OCI-LY7 (cell line): ENCODE measurements at regions not wholly inside any gene's neighbourhood (a gene's known extent, or its start where the extent isn't known, plus 50 kb on each side); places are given as distances from the start of the nearest gene placed in this dataset.

Source experiments
- BruUV-seq: library from RNA; stranded (reverse); fragments of 400-500 nt; replicated peaks from 2 replicates; lab custom pipeline; 2021; lab: Mats Ljungman, UMichigan
- CTCF ChIA-PET: fragments of 300-600 bp; sonication (Branson Sonifier 250); formaldehyde crosslinking; loops from one replicate; lab custom pipeline; 2022; ENCODE audit warnings: antibody characterized with exemption; ENCODE audit not compliant: unreplicated experiment; lab: Charles Lee
- POLR2A ChIA-PET: fragments of 300-600 bp; sonication (Branson Sonifier 250); formaldehyde crosslinking; loops from one replicate; lab custom pipeline; 2022; ENCODE audit warnings: antibody characterized with exemption; lab: Charles Lee
- DNase-seq: peaks from one replicate; pipeline ENCODE4 v3.0.0-alpha.2; 2015; ENCODE audit warnings: low spot score
- H2AFZ ChIP-seq: fragments of 200-600 bp; sonication (generic), shearing (Covaris generic); 2 replicates; pipeline ENCODE4 v1.6.1; 2014; ENCODE audit warnings: mild to moderate bottlenecking, antibody characterized with exemption, low read length, moderate library complexity
- H3K27ac ChIP-seq: fragments of 200-600 bp; sonication (generic); 2 replicates; pipeline ENCODE4 v1.5.1; 2014; ENCODE audit warnings: mixed run types, low read depth, mild to moderate bottlenecking, moderate library complexity, low read length, inconsistent platforms; ENCODE audit not compliant: poor library complexity, severe bottlenecking
- H3K36me3 ChIP-seq: fragments of 200-600 bp; sonication (generic); 2 replicates; pipeline ENCODE4 v1.6.1; 2014; ENCODE audit warnings: mild to moderate bottlenecking, antibody characterized with exemption, low read length, moderate library complexity, mixed read lengths; ENCODE audit not compliant: insufficient read depth
- H3K4me1 ChIP-seq: fragments of 200-600 bp; sonication (generic); 2 replicates; pipeline ENCODE4 v1.5.1; 2014; ENCODE audit warnings: mild to moderate bottlenecking, low read length; ENCODE audit not compliant: insufficient read depth, poor library complexity, severe bottlenecking
- H3K4me2 ChIP-seq: fragments of 200-600 bp; sonication (generic); 2 replicates; pipeline ENCODE4 v1.6.1; 2014; ENCODE audit warnings: mild to moderate bottlenecking, low read length
- H3K4me3 ChIP-seq: fragments of 200-600 bp; sonication (generic); 2 replicates; pipeline ENCODE4 v1.5.1; 2014; ENCODE audit warnings: mild to moderate bottlenecking, low read depth, low read length; ENCODE audit not compliant: poor library complexity, severe bottlenecking
- H3K79me2 ChIP-seq: fragments of 200-600 bp; sonication (generic); 2 replicates; pipeline ENCODE4 v1.6.1; 2016; ENCODE audit warnings: low read depth, mild to moderate bottlenecking, low read length, moderate library complexity, mixed read lengths; ENCODE audit not compliant: insufficient read depth
- H3K9me2 ChIP-seq: fragments of 200-600 bp; sonication (generic); 2 replicates; pipeline ENCODE4 v1.6.1; 2016; ENCODE audit warnings: mild to moderate bottlenecking, low read length, mixed read lengths; ENCODE audit not compliant: insufficient read depth
- H3K9me3 ChIP-seq: fragments of 200-600 bp; sonication (generic); 2 replicates; pipeline ENCODE4 v1.6.1; 2014; ENCODE audit warnings: mild to moderate bottlenecking, mixed run types, low read length, mixed read lengths
- H4K20me1 ChIP-seq: fragments of 200-600 bp; sonication (generic); 2 replicates; pipeline ENCODE4 v1.6.1; 2014; ENCODE audit warnings: mild to moderate bottlenecking, antibody characterized with exemption, low read length, moderate library complexity, mixed read lengths; ENCODE audit not compliant: insufficient read depth
- CTCF ChIP-seq: fragments of 200-600 bp; sonication (generic); conservative IDR thresholded peaks from 2 replicates; pipeline ENCODE4 v1.5.1; 2014; ENCODE audit warnings: mild to moderate bottlenecking, antibody characterized with exemption, low read length, moderate library complexity, mixed read lengths
- EZH2phosphoT487 ChIP-seq: fragments of 200-600 bp; sonication (generic); IDR thresholded peaks from 2 replicates; pipeline ENCODE4 v1.6.1; 2018; ENCODE audit warnings: low read depth, borderline replicate concordance, mild to moderate bottlenecking, mixed run types, antibody characterized with exemption, low read length, moderate library complexity, mixed read lengths
- intact Hi-C: fragments of 100-400 bp; cut with micrococcal nuclease; formaldehyde crosslinking; loops from one replicate; pipeline ENCODE4 v1.10.0; 2022; ENCODE audit not compliant: unreplicated experiment

DNA sequence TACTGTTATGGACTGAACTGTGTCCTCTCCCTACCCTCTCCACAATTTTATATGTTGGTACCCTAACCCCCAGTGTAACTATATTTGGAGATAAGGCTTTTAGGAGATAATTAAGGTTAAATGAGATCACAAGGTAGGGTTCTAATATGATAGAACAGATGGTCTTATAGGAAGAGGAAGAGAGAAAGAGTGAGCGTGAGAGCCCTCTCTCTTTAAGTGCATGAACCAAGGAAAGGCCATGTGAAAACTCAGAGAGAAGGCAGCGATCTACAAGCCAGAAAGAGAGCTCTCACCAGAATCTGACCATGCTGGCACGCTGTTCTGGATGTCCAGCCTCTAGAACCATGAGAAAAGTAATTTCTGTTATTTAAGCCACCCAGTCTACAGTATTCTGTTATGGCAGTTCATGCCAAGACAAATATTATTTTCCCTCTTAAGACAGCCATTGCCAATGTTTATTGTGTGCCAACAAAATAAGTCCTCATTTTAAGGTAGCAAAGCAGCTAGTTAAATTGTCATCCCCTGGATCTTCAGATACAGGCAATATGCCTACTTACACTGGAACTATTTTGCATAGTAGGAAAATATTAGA, 336.2 kb downstream of the MID1IP1 start:
- Histone ChIP-seq H3K9me2 (no peaks in the 10 kb centered on the region), H3K4me3 (no peak overlapping the region), H3K9me3 (no peaks in the 10 kb centered on the region), H4K20me1 (no peaks in the 10 kb centered on the region), H3K4me2 (no peak overlapping the region), H3K27ac (no peak overlapping the region), H2AFZ (no peak overlapping the region), H3K79me2 (no peaks in the 10 kb centered on the region), H3K36me3 (no peaks in the 10 kb centered on the region), H3K4me1 (no peaks in the 10 kb centered on the region)
- TF ChIP-seq EZH2phosphoT487 (no peak), CTCF (no peak)
- ChIA-PET POLR2A (no interaction called here), CTCF (no interaction called here)
- intact Hi-C loops: no loop called here
- no TSS peak for BruUV-seq
- no peak for DNase-seq

DNA sequence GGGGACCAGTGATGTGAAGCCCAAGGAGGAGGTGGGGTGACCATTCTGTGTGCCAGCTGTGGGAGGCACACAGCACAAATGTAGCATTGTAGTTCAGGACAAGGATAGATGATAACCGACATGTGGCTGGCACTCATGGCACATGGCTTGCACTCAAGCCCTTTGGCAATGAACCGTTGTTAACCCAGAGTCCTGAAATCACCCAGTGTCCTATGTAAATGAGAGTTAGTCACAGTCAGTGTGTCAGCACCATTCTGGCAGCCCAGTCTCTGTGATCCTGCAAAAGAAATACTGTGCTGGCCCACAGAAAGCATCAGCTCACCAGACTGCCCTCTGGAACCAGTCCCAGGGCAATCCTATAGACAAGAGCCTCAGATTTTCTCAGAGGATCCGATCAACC, 339.3 kb downstream of the MID1IP1 start:
- no peaks in the 10 kb centered on the region for H4K20me1 ChIP-seq
- H3K36me3 ChIP-seq: no peaks in the 10 kb centered on the region
- TF ChIP-seq CTCF (no peak), EZH2phosphoT487 (no peak)
- H3K4me3 ChIP-seq: no peak overlapping the region
- H2AFZ ChIP-seq: no peak overlapping the region
- no TSS peak for BruUV-seq
- H3K4me1 ChIP-seq: peaks cover 20% of the 10 kb centered on the region
- H3K9me3 ChIP-seq: no peaks in the 10 kb centered on the region
- H3K9me2 ChIP-seq: no peaks in the 10 kb centered on the region
- H3K27ac ChIP-seq: no peak overlapping the region
- H3K4me2 ChIP-seq: no peak overlapping the region
- DNase-seq: no peak
- no peaks in the 10 kb centered on the region for H3K79me2 ChIP-seq
- intact Hi-C loops: loop anchor here (10.0 kb wide), 2 partner anchors 46 to 1024 kb away; no protein-coding TSS in a partner anchor
- ChIA-PET POLR2A (no interaction called here), CTCF (no interaction called here)

GRCh38 chrX:39144323-39144722, 343.1 kb downstream of the MID1IP1 start:
- Histone ChIP-seq H3K4me1 (peaks cover 21% of the 10 kb centered on the region), H4K20me1 (no peaks in the 10 kb centered on the region), H3K36me3 (no peaks in the 10 kb centered on the region), H2AFZ (peak overlapping the region; percentile 50; the same call in 1 of the 2 replicates), H3K9me3 (no peaks in the 10 kb centered on the region), H3K4me2 (peak overlapping the region; percentile 64), H3K4me3 (peak overlapping the region; percentile 16), H3K9me2 (no peaks in the 10 kb centered on the region), H3K27ac (peak overlapping the region; percentile 50), H3K79me2 (no peaks in the 10 kb centered on the region)
- intact Hi-C loops: loop anchor here (2.0 to 10.0 kb wide), 3 partner anchors 50 to 1020 kb away; partner anchors contain the start of gene MID1IP1
- ChIA-PET CTCF (no interaction called here), POLR2A (interaction anchor here (1.0 to 1.6 kb wide), 3 partner anchors 266 to 342 kb away, joined by 4 to 5 read pairs (median 5); no protein-coding TSS in a partner anchor)
- TF ChIP-seq CTCF (no peak), EZH2phosphoT487 (no peak)
- BruUV-seq: no TSS peak
- peak; percentile 80 for DNase-seq
